ENCODE measurements at regions not wholly inside any gene's neighbourhood (a gene's known extent, or its start where the extent isn't known, plus 50 kb on each side); places are given as distances from the start of the nearest gene placed in this dataset.

- TF ChIP-seq POLR2A (IDR thresholded peaks at IDR 0.05; ENCODE audit: low read length) (no peak), GATA1 (IDR thresholded peaks at IDR 0.05; ENCODE audit: low read depth, low read length) (no peak)
Measured at GRCh38 chr15:53903129-53903528, 75.1 kb upstream of the UNC13C start.
